ENCODE measurements at regions not wholly inside any gene's neighbourhood (a gene's known extent, or its start where the extent isn't known, plus 50 kb on each side); places are given as distances from the start of the nearest gene placed in this dataset.

DNA sequence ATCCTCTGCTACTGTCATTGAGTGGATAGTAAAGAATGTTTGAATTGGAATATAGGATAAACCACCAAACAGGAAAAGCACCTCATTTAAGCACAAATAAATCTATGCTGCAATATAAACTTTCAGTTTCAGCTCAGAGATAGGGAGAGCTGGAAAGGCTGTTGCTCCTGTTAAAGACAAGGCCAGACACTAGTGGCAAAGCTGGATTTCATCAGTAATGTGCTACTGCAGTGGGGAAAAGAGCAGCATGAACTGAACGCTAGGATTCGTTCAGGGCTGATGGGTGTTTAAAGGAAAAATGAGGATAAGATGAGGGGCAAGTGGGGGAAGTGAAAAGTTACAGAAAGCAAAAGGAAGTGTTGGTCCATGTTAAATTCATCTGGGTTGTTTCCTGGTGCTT lies 775.4 kb upstream of the COBL start:
- TF ChIP-seq, protein P1, sequence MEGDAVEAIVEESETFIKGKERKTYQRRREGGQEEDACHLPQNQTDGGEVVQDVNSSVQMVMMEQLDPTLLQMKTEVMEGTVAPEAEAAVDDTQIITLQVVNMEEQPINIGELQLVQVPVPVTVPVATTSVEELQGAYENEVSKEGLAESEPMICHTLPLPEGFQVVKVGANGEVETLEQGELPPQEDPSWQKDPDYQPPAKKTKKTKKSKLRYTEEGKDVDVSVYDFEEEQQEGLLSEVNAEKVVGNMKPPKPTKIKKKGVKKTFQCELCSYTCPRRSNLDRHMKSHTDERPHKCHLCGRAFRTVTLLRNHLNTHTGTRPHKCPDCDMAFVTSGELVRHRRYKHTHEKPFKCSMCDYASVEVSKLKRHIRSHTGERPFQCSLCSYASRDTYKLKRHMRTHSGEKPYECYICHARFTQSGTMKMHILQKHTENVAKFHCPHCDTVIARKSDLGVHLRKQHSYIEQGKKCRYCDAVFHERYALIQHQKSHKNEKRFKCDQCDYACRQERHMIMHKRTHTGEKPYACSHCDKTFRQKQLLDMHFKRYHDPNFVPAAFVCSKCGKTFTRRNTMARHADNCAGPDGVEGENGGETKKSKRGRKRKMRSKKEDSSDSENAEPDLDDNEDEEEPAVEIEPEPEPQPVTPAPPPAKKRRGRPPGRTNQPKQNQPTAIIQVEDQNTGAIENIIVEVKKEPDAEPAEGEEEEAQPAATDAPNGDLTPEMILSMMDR (IDR thresholded peaks at IDR 0.05), result no peak

DNA sequence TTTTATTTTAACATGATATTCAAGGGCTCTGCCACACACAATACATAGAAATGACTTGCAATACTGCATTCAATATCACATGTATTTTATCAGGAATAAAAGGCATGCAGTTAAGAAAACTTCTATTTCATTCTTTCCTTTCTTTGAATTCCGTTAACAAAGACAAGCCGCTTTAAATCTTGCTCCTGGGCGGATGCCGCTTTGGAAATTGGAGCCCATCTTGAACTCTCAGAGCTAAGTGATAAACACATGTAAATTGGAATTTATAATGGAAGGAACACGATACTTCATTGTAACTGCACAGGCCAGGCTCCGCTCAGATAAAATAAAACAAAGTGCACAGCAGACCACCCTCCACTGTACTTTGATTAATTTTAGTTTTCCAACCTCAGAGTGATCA lies 774.5 kb upstream of the COBL start:
- TF ChIP-seq, protein P1 (IDR thresholded peaks at IDR 0.05), result no peak

DNA sequence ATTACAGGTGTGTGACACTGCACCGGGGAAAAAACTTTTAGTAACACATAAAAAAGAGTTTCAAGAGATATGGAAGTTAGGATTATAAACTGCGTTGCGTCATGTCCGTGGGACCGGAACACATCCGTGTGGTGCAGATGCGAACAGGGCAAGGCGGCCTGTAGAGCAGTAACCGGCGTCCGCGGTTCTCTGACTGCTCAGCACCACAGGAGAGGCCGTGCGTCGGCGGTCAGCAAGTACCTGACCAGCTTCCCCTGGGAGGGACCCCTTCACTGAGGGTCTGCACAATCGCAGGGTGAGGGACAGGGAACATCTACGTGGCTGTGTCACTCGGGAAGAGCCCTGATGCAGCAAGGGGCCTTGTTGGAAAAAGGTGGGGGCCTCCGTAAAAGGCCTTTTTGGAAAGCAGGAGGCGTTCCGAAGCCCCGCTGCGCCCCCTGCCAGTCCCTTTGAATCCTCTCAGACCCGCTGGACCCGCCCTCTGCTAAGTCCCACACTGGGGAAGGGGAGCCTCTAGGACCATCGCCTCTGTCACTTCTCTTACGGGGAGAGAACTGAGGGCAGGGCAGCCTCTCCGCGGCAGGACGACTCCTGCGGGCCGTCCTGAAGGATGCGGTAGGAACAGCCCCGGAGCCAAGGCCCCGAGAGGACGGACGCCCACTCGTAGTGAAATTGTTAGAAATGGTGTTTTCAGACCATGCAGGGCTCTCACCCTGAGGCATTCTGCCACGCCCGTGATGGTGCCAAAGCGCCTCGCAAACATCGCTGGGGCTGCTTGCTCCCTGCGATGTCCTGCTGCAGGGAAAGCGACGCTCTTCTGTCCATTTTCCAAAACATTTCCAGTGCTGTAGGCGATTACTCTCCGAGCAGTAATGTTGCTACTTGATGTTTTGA lies 771.6 kb upstream of the COBL start:
- TF ChIP-seq, protein P1 (IDR thresholded peaks at IDR 0.05), result no peak

DNA sequence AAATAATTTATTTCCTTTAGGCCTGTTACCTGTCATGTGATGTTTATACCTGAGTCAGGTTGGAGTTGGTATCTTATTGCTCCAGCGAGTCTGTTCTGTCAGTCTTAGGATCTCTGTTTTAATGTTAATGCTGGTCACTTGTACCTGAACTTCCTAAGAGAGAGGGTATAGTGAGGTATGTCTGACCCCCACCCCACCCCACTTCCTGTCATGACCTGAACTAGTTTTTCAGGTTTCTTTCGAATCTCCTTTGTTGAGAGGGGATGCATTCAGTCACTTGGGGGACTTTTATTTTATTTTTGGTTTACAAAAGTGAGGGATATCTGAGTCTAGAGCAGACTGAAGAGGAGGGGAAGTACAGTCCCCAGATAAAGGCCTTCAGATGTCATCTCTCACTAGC lies 769.0 kb upstream of the COBL start:
- TF ChIP-seq, protein P1 (IDR thresholded peaks at IDR 0.05), result no peak

DNA sequence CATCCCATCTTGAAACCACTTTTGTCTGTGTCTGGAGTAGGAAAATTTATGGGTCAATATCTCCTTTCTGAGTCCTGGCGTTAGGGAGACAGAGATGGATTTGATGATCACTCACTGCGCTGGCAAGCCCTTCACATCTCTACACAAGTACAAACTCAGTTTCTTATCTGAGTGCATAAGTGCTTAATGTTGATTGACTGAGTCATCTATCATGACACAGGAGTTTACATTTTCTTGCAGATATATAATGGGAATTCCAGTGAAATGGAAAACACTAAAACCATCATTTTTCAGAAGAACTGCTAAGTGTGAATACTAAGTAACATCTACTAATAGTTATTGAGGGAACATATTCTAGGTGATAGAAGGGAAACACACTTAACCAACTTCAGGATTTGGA lies 763.9 kb upstream of the COBL start:
- TF ChIP-seq, protein P1 (IDR thresholded peaks at IDR 0.05), result no peak

DNA sequence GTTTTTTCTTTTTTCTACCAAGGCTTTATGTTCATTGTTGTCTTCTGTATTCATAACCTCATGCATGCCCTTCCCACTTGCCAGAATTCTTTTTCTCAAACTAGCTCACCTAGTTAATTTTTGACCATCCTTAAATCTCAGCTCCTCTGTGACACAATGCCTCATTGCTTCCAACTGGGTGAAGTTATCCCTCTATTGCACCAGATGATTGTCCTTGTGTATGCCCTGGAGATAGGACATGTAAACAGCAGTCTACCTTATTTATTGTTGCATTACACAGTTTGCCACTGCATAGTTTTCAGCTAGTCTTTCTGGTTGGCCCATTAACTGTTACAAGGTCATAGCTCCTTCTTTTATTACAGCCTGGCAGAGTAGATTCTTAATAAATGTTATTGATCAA lies 763.1 kb upstream of the COBL start:
- TF ChIP-seq, protein P1 (IDR thresholded peaks at IDR 0.05), result no peak

DNA sequence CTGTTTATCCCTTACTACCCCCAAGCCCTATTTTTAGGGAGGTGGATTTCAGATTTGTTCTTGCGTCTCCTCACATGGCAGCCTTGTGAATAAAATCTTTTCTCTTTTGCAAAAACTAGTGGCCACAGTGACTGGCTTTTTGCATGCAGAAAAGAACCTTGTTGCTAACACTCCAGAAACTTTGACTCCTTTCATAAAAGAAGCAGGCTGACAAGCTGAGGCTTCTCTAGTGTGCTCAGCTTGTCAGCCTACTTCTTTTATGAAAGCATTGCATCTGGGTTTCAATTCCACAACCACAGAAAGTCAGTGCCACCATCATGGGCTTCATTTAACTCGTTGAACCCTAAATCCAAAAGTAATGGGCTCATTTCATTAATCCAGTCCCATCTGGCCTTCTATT lies 761.0 kb upstream of the COBL start:
- TF ChIP-seq, protein P1 (IDR thresholded peaks at IDR 0.05), result no peak

All from LNCAP (cell line).